HUES64 (cell line): ENCODE measurements at regions not wholly inside any gene's neighbourhood (a gene's known extent, or its start where the extent isn't known, plus 50 kb on each side); places are given as distances from the start of the nearest gene placed in this dataset.

Experiments
- H3K27ac ChIP-seq: 2 replicates; pipeline ENCODE4 v1.7.0; 2013; ENCODE audit warnings: low read depth, low read length, inconsistent platforms
- H3K27me3 ChIP-seq: 2 replicates; pipeline ENCODE4 v1.6.1; 2013; ENCODE audit warnings: mild to moderate bottlenecking, low read length; ENCODE audit not compliant: insufficient read depth
- H3K36me3 ChIP-seq: 2 replicates; pipeline ENCODE4 v1.6.1; 2013; ENCODE audit warnings: mild to moderate bottlenecking, low read length; ENCODE audit not compliant: insufficient read depth
- H3K4me1 ChIP-seq: 2 replicates; pipeline ENCODE4 v1.6.1; 2013; ENCODE audit warnings: mild to moderate bottlenecking, low read length, moderate library complexity; ENCODE audit not compliant: insufficient read depth
- H3K4me3 ChIP-seq: 2 replicates; pipeline ENCODE4 v1.5.1; 2013; ENCODE audit warnings: mild to moderate bottlenecking, low read length, moderate library complexity
- H3K9ac ChIP-seq: 2 replicates; pipeline ENCODE4 v1.6.1; 2013; ENCODE audit warnings: mild to moderate bottlenecking, low read depth, low read length
- H3K9me3 ChIP-seq: 2 replicates; pipeline ENCODE4 v1.6.1; 2013; ENCODE audit warnings: low read depth, low read length; ENCODE audit not compliant: insufficient read depth
- WGBS: fragments of 150-250, 120-280 bp; methylation state at CpG from one replicate; pipeline ENCODE4 v1.1.7; 2013; ENCODE audit warnings: missing lambda C conversion rate; 5-methylcytosine and 5-hydroxymethylcytosine counted together

DNA sequence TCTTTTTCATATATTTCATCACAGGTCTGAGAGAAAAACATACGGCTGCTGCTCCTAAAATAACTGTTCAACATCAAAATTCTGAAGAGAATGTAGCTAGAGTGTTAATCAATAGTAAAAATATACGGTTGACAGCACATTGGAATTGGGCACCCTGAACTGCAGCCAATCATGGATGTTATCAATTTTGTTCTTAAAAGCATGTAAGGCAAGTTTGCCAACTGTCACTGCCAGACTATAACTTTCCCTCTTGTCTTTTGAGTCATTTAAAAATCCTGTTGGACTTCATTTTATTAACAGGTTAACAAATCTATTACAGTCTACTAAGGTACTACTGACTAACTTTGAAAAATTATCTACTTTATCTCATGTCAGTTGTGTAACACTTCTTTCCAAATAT, 592.8 kb downstream of the HACE1 start:
- Histone ChIP-seq H3K9me3 (no peaks in the 10 kb centered on the region), H3K27me3 (no peaks in the 10 kb centered on the region), H3K4me1 (no peaks in the 10 kb centered on the region), H3K27ac (no peak overlapping the region), H3K9ac (no peak overlapping the region), H3K36me3 (no peaks in the 10 kb centered on the region), H3K4me3 (no peak overlapping the region)
- WGBS = 97% methylated on average over 1 of the region's 2 CpGs

DNA sequence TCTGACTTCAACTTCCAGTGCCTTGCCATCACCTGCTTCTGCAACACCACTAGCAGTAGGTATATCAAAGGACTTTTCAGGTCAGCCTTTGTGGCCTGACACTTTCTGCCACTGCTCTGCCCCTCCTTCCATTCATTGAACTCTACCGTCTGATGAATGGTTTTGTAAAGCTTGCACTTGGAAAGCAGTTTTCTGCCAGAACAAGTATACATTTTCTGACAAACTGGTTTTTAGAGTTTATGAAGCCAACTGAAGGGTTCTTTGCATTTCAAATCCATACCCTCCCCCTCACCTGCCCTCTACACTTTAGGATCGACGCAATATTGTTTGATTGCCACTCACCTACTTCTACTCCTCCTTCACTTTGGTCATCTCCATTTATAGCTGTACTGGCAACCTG, 603.1 kb downstream of the HACE1 start:
- no peaks in the 10 kb centered on the region for H3K4me1 ChIP-seq
- no peaks in the 10 kb centered on the region for H3K27me3 ChIP-seq
- H3K36me3 ChIP-seq = no peaks in the 10 kb centered on the region
- no peak overlapping the region for H3K9ac ChIP-seq
- WGBS = 95% methylated on average over 3 of the region's 3 CpGs
- H3K27ac ChIP-seq = no peak overlapping the region
- no peaks in the 10 kb centered on the region for H3K9me3 ChIP-seq
- no peak overlapping the region for H3K4me3 ChIP-seq

GRCh38 chr6:104253236-104253635, 606.5 kb downstream of the HACE1 start:
- H3K4me1 ChIP-seq = no peaks in the 10 kb centered on the region
- H3K27ac ChIP-seq = no peak overlapping the region
- no peaks in the 10 kb centered on the region for H3K27me3 ChIP-seq
- H3K4me3 ChIP-seq = no peak overlapping the region
- no peak overlapping the region for H3K9ac ChIP-seq
- H3K36me3 ChIP-seq = no peaks in the 10 kb centered on the region
- WGBS = 89% methylated on average over 3 of the region's 3 CpGs
- H3K9me3 ChIP-seq = no peaks in the 10 kb centered on the region

GRCh38 chr6:104252276-104252675, 607.4 kb downstream of the HACE1 start:
- H3K27ac ChIP-seq = no peak overlapping the region
- no peak overlapping the region for H3K4me3 ChIP-seq
- no peaks in the 10 kb centered on the region for H3K9me3 ChIP-seq
- H3K4me1 ChIP-seq = no peaks in the 10 kb centered on the region
- no peak overlapping the region for H3K9ac ChIP-seq
- no peaks in the 10 kb centered on the region for H3K27me3 ChIP-seq
- no peaks in the 10 kb centered on the region for H3K36me3 ChIP-seq

DNA sequence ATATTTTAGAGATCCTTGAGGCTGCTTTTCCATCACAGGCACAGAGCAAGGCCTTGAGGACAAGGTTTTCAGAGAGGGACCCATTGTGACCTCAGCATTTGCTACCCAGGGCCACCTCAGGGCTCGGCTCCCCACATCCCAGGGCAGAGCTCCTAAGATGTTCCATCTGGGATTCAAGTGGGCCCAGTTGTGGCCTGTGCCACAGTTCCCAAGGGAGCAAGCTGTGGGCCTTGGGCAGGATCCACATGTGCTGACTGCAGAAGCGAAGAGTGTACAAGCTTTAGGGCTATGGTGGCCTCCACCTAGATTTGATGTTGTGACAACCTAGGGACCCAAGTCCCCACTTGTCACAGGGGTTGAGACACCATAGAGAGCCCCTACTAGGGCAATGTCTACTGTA, 608.1 kb downstream of the HACE1 start:
- H3K9ac ChIP-seq = no peak overlapping the region
- H3K27ac ChIP-seq = no peak overlapping the region
- no peaks in the 10 kb centered on the region for H3K27me3 ChIP-seq
- H3K36me3 ChIP-seq = no peaks in the 10 kb centered on the region
- H3K4me1 ChIP-seq = no peaks in the 10 kb centered on the region
- no peak overlapping the region for H3K4me3 ChIP-seq
- H3K9me3 ChIP-seq = no peaks in the 10 kb centered on the region
- WGBS = 96% methylated on average over 2 of the region's 2 CpGs

- H3K4me1 ChIP-seq = no peaks in the 10 kb centered on the region
- H3K4me3 ChIP-seq = no peak overlapping the region
- no peak overlapping the region for H3K9ac ChIP-seq
- no peaks in the 10 kb centered on the region for H3K9me3 ChIP-seq
- H3K27ac ChIP-seq = no peak overlapping the region
- no peaks in the 10 kb centered on the region for H3K27me3 ChIP-seq
- WGBS = 96% methylated on average over 2 of the region's 2 CpGs
- no peaks in the 10 kb centered on the region for H3K36me3 ChIP-seq
Observed at GRCh38 chr6:104240865-104241264, 618.9 kb downstream of the HACE1 start.

GRCh38 chr6:104239971-104240370, 619.7 kb downstream of the HACE1 start:
- Histone ChIP-seq H3K36me3 (no peaks in the 10 kb centered on the region), H3K4me3 (no peak overlapping the region), H3K27me3 (no peaks in the 10 kb centered on the region), H3K4me1 (no peaks in the 10 kb centered on the region), H3K9ac (no peak overlapping the region), H3K27ac (no peak overlapping the region), H3K9me3 (no peaks in the 10 kb centered on the region)
- WGBS = 89% methylated on average over 5 of the region's 5 CpGs

DNA sequence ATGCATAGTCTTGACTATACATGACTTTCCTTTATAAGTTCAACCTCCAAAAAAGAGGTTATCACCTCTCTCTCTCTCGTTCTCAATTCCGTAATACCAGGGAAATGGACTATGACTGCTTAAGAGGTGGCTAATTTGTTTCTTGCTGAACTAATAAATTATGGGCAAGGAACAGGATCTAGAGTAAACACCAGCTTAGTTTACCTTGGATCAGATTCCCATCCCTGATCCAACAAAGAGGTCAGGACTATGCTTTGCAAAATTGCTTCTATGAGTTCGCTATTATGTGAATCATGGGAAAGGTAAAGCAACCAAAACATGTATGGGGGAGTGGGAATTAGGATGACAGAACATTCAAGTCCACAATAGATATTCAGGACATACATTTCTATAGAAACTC, 630.7 kb downstream of the HACE1 start:
- WGBS = 89% methylated on average over 3 of the region's 3 CpGs
- no peaks in the 10 kb centered on the region for H3K36me3 ChIP-seq
- no peaks in the 10 kb centered on the region for H3K27me3 ChIP-seq
- no peak overlapping the region for H3K27ac ChIP-seq
- no peak overlapping the region for H3K9ac ChIP-seq
- no peaks in the 10 kb centered on the region for H3K4me1 ChIP-seq
- H3K9me3 ChIP-seq = no peaks in the 10 kb centered on the region
- no peak overlapping the region for H3K4me3 ChIP-seq

- H3K36me3 ChIP-seq = no peaks in the 10 kb centered on the region
- H3K27me3 ChIP-seq = no peaks in the 10 kb centered on the region
- H3K9ac ChIP-seq = no peak overlapping the region
- H3K9me3 ChIP-seq = no peaks in the 10 kb centered on the region; the same call in 1 of the 2 replicates
- no peak overlapping the region for H3K4me3 ChIP-seq
- no peaks in the 10 kb centered on the region for H3K4me1 ChIP-seq
- 92% methylated on average over 1 of the region's 2 CpGs for WGBS
- H3K27ac ChIP-seq = no peak overlapping the region
Observed at GRCh38 chr6:104227508-104227907, 632.2 kb downstream of the HACE1 start.

DNA sequence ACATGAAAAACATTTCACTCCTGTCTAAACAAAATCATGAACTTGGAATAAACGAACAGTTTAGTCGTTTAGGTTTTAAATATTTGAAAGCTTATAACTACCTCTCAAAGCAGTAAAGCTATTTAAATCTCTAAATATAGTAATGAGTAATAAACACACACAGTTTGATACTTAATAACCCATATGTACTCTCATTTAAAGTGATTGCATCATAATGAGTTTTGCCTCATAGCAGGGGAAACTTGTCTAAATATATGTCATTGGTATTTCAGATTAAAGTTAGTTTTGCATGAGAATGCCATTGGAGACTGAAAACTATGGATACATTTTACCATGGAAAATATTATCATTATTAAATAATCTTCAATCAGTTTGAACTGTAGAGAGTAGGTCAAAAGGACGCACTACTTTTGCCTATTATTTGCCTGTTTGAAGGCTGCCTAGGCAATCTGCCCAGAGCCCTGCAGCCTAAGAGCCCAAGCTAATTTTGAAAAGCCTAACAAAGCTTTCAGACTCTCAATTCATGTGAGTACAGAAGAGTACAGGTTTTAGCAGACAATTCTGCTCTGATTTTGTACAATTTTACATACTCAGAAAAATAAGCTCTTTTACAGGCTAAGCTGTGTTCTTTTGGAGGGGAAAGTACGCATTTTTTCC, 632.8 kb downstream of the HACE1 start:
- H3K4me1 ChIP-seq = no peaks in the 10 kb centered on the region
- no peak overlapping the region for H3K9ac ChIP-seq
- H3K36me3 ChIP-seq = no peaks in the 10 kb centered on the region
- H3K27ac ChIP-seq = no peak overlapping the region
- 86% methylated on average over 1 of the region's 4 CpGs for WGBS
- no peaks in the 10 kb centered on the region; the same call in 1 of the 2 replicates for H3K9me3 ChIP-seq
- H3K4me3 ChIP-seq = no peak overlapping the region
- H3K27me3 ChIP-seq = no peaks in the 10 kb centered on the region

- Histone ChIP-seq H3K9me3 (no peaks in the 10 kb centered on the region), H3K4me3 (no peak overlapping the region), H3K27ac (no peak overlapping the region), H3K9ac (no peak overlapping the region), H3K4me1 (no peaks in the 10 kb centered on the region), H3K36me3 (no peaks in the 10 kb centered on the region), H3K27me3 (no peaks in the 10 kb centered on the region)
- 95% methylated on average over 2 of the region's 3 CpGs for WGBS
Observed at GRCh38 chr6:104218116-104218515, 641.6 kb downstream of the HACE1 start.

- Histone ChIP-seq H3K4me1 (no peaks in the 10 kb centered on the region), H3K4me3 (no peak overlapping the region), H3K9ac (no peak overlapping the region), H3K27me3 (no peaks in the 10 kb centered on the region), H3K27ac (no peak overlapping the region), H3K36me3 (no peaks in the 10 kb centered on the region), H3K9me3 (no peaks in the 10 kb centered on the region)
- 98% methylated on average over 2 of the region's 3 CpGs for WGBS
Observed at GRCh38 chr6:104214901-104215300, 644.8 kb downstream of the HACE1 start.
